CD14-positive monocyte (primary cell): ENCODE measurements at regions not wholly inside any gene's neighbourhood (a gene's known extent, or its start where the extent isn't known, plus 50 kb on each side); places are given as distances from the start of the nearest gene placed in this dataset.

ENCODE experiments used
- DNase-seq, 3 donors: peaks; one replicate each; pipeline ENCODE4 v3.0.0-alpha.2; 2011 to 2022
- H2AFZ ChIP-seq: 2 replicates; pipeline ENCODE4 v1.6.0; 2012; ENCODE audit warnings: mild to moderate bottlenecking, low read depth, low read length, inconsistent platforms; ENCODE audit not compliant: insufficient read depth, poor library complexity, severe bottlenecking
- H3K27ac ChIP-seq, 2 donors: 1 replicate in 1 of 2; 2 replicates in 1 of 2; pipeline ENCODE4 v1.5.1; 2012 to 2013; ENCODE audit warnings: low read length in 2 of 2, control low read depth in 1 of 2, inconsistent platforms in 1 of 2, low read depth in 1 of 2, mild to moderate bottlenecking in 1 of 2
- H3K27me3 ChIP-seq, 2 donors: one replicate each; pipeline versions ENCODE4 v1.6.0 to v1.6.1; 2011 to 2013; ENCODE audit warnings: low read length in 2 of 2; ENCODE audit not compliant: control insufficient read depth in 2 of 2, insufficient read depth in 2 of 2
- H3K36me3 ChIP-seq, 2 donors: replicated peaks in 1 of 2; 1 replicate in 1 of 2; 2 replicates in 1 of 2; pipeline versions ENCODE4 v1.5.1 to v1.6.1; 2012 to 2013; ENCODE audit warnings: low read length in 2 of 2, control low read depth in 1 of 2, inconsistent platforms in 1 of 2, mild to moderate bottlenecking in 1 of 2; ENCODE audit not compliant: insufficient read depth in 2 of 2, control insufficient read depth in 1 of 2
- H3K4me1 ChIP-seq, 2 donors: 1 replicate in 1 of 2; 2 replicates in 1 of 2; pipeline versions ENCODE4 v1.5.1 to v1.6.1; 2012 to 2013; ENCODE audit warnings: low read length in 2 of 2, control low read depth in 1 of 2, inconsistent platforms in 1 of 2, mild to moderate bottlenecking in 1 of 2, moderate library complexity in 1 of 2; ENCODE audit not compliant: insufficient read depth in 2 of 2, control insufficient read depth in 1 of 2
- H3K4me2 ChIP-seq: replicated peaks from 2 replicates; pipeline ENCODE3; 2012; ENCODE audit warnings: low read length, moderate library complexity, mild to moderate bottlenecking; ENCODE audit not compliant: poor library complexity, severe bottlenecking; ENCODE audit errors: extremely low read depth
- H3K4me3 ChIP-seq, 3 experiments: fragments of 200-600 bp in 1 of 3; sonication (generic) in 1 of 3; replicated peaks in 1 of 3; 1 replicate in 2 of 3; 2 replicates in 1 of 3; pipeline ENCODE4 v1.5.1; 2011 to 2013; ENCODE audit warnings: low read length in 3 of 3, mild to moderate bottlenecking in 3 of 3, control low read depth in 2 of 3, low read depth in 2 of 3, inconsistent platforms in 1 of 3, moderate library complexity in 1 of 3
- H3K79me2 ChIP-seq: 2 replicates; pipeline ENCODE4 v1.6.0; 2012; ENCODE audit warnings: mild to moderate bottlenecking, control low read depth, inconsistent platforms, low read length, moderate library complexity; ENCODE audit not compliant: insufficient read depth
- H3K9ac ChIP-seq: 2 replicates; pipeline ENCODE4 v1.6.0; 2017; ENCODE audit warnings: low read length, mild to moderate bottlenecking; ENCODE audit not compliant: insufficient read depth, poor library complexity, severe bottlenecking
- H3K9me3 ChIP-seq, 2 donors: replicated peaks in 1 of 2; 1 replicate in 1 of 2; 2 replicates in 1 of 2; pipeline versions ENCODE4 v1.5.1 to v1.6.1; 2012 to 2013; ENCODE audit warnings: low read length in 2 of 2, control low read depth in 1 of 2; ENCODE audit not compliant: control insufficient read depth in 1 of 2, insufficient read depth in 1 of 2
- H4K20me1 ChIP-seq: 2 replicates; pipeline ENCODE4 v1.6.0; 2012; ENCODE audit warnings: mild to moderate bottlenecking, low read length, control low read depth, moderate library complexity; ENCODE audit not compliant: insufficient read depth
- H3K27ac Mint-ChIP-seq, 7 donors: one replicate each; pipeline ENCODE4 v1.8.0; 2020; ENCODE audit warnings: mild to moderate bottlenecking in 7 of 7, mixed read lengths in 7 of 7, moderate library complexity in 6 of 7, inconsistent platforms in 2 of 7
- H3K27me3 Mint-ChIP-seq, 3 donors: one replicate each; pipeline ENCODE4 v1.8.0; 2021 to 2022; ENCODE audit warnings: low read depth in 3 of 3, mild to moderate bottlenecking in 3 of 3, mixed read lengths in 3 of 3, moderate library complexity in 3 of 3, inconsistent platforms in 1 of 3
- H3K36me3 Mint-ChIP-seq, 2 donors: one replicate each; pipeline ENCODE4 v1.8.0; 2020; ENCODE audit warnings: mixed read lengths in 2 of 2, inconsistent platforms in 1 of 2, mild to moderate bottlenecking in 1 of 2
- H3K4me1 Mint-ChIP-seq: one replicate; pipeline ENCODE4 v1.8.0; 2020; ENCODE audit warnings: mild to moderate bottlenecking, mixed read lengths
- H3K4me3 Mint-ChIP-seq, 2 donors: one replicate each; pipeline ENCODE4 v1.8.0; 2020; ENCODE audit warnings: mild to moderate bottlenecking in 2 of 2, mixed read lengths in 2 of 2, moderate library complexity in 1 of 2
- H3K9me3 Mint-ChIP-seq, 7 donors: one replicate each; pipeline ENCODE4 v1.8.0; 2020 to 2022; ENCODE audit warnings: mixed read lengths in 7 of 7, mild to moderate bottlenecking in 6 of 7, moderate library complexity in 6 of 7, inconsistent platforms in 2 of 7
- CTCF ChIP-seq: fragments of 200-600 bp; IDR thresholded peaks from one replicate; pipeline ENCODE4 v1.8.0; 2022; ENCODE audit warnings: antibody characterized with exemption, mild to moderate bottlenecking
- WGBS: methylation state at CpG from one replicate; pipeline ENCODE4 v1.1.5; 2013; ENCODE audit warnings: missing lambda C conversion rate; ENCODE audit not compliant: insufficient coverage; 5-methylcytosine and 5-hydroxymethylcytosine counted together
- intact Hi-C, 2 donors: fragments of 100-400 bp; cut with micrococcal nuclease; formaldehyde crosslinking; loops; one replicate each; pipeline versions ENCODE4 v1.15.0 to v1.15.1; 2023

- no peak for TF ChIP-seq CTCF
- intact Hi-C loops = no loop called here
- Mint-ChIP-seq H3K9me3 (peaks cover 0 to 5% (median 3%) of the 10 kb centered on the region in 7 donors), H3K4me1 (no peaks in the 10 kb centered on the region), H3K36me3 (no peaks in the 10 kb centered on the region), H3K27ac (no peak overlapping the region), H3K4me3 (no peak overlapping the region), H3K27me3 (no peaks in the 10 kb centered on the region)
- Histone ChIP-seq H3K4me1 (no peaks in the 10 kb centered on the region), H3K36me3 (no peaks in the 10 kb centered on the region), H3K9ac (no peak overlapping the region), H3K79me2 (no peaks in the 10 kb centered on the region), H3K27ac (no peak overlapping the region), H3K27me3 (no peaks in the 10 kb centered on the region), H3K4me3 (no peak overlapping the region), H4K20me1 (no peaks in the 10 kb centered on the region), H2AFZ (no peak overlapping the region), H3K4me2 (no peak overlapping the region), H3K9me3 (no peaks in the 10 kb centered on the region)
- WGBS = no CpG with 5 or more reads among the region's 1 CpG
- no peak for DNase-seq
Observed at GRCh38 chr6:63014290-63014689, 197.0 kb upstream of the FKBP1C start.

- WGBS = no CpG with 5 or more reads among the region's 2 CpGs
- Histone ChIP-seq H3K4me1 (no peaks in the 10 kb centered on the region), H3K27ac (no peak overlapping the region), H3K4me2 (no peak overlapping the region), H3K36me3 (no peaks in the 10 kb centered on the region), H3K79me2 (no peaks in the 10 kb centered on the region), H4K20me1 (no peaks in the 10 kb centered on the region), H3K4me3 (no peak overlapping the region), H3K9me3 (no peaks in the 10 kb centered on the region), H2AFZ (no peak overlapping the region), H3K9ac (no peak overlapping the region), H3K27me3 (no peaks in the 10 kb centered on the region)
- no peak for DNase-seq
- Mint-ChIP-seq H3K27ac (no peak overlapping the region), H3K27me3 (no peaks in the 10 kb centered on the region), H3K4me1 (no peaks in the 10 kb centered on the region), H3K36me3 (no peaks in the 10 kb centered on the region), H3K4me3 (no peak overlapping the region), H3K9me3 (peaks cover 0 to 4% (median 2%) of the 10 kb centered on the region in 7 donors)
- intact Hi-C loops = no loop called here
- TF ChIP-seq CTCF = no peak
Observed at GRCh38 chr6:63022631-63023030, 188.6 kb upstream of the FKBP1C start.
